ENCODE measurements at regions not wholly inside any gene's neighbourhood (a gene's known extent, or its start where the extent isn't known, plus 50 kb on each side); places are given as distances from the start of the nearest gene placed in this dataset.

DNA sequence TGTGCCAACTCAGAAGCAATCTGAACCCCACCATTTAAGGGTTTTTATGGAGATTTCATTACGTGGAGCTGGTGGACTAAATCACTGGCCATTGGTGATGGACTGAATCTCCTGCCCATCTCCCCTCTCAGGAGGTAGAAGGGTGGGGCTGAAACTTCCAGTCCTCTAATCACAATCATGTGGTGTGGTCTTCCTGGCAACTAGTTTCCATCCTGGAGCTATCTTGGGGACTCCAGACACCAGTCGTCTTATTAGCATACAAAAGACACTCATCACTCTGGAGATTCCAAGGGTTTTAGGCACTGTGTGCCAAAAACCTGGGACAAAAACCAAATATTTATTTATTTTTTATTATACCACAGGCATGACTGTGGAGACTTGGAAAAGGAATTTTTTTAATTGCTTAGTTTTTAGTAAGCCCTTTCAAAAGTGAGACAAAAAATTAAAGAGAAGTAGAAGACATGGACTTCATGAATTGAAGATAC is 203.6 kb downstream of the WNT5A start:
- TF ChIP-seq, protein P1, sequence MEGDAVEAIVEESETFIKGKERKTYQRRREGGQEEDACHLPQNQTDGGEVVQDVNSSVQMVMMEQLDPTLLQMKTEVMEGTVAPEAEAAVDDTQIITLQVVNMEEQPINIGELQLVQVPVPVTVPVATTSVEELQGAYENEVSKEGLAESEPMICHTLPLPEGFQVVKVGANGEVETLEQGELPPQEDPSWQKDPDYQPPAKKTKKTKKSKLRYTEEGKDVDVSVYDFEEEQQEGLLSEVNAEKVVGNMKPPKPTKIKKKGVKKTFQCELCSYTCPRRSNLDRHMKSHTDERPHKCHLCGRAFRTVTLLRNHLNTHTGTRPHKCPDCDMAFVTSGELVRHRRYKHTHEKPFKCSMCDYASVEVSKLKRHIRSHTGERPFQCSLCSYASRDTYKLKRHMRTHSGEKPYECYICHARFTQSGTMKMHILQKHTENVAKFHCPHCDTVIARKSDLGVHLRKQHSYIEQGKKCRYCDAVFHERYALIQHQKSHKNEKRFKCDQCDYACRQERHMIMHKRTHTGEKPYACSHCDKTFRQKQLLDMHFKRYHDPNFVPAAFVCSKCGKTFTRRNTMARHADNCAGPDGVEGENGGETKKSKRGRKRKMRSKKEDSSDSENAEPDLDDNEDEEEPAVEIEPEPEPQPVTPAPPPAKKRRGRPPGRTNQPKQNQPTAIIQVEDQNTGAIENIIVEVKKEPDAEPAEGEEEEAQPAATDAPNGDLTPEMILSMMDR (IDR thresholded peaks at IDR 0.05; ENCODE audit: low read depth, low read length, missing control alignments): no peak
- in situ Hi-C loops (cut with HindIII; ENCODE audit: low sequenced_read_pairs): no loop called here
- no peak overlapping the region for H3K4me3 ChIP-seq (ENCODE audit: low read depth, low read length)
- no peak for DNase-seq (ENCODE audit: low read depth)

- TF ChIP-seq, protein P1 (IDR thresholded peaks at IDR 0.05; ENCODE audit: low read depth, low read length, missing control alignments): no peak
- DNase-seq (ENCODE audit: low read depth): no peak
- in situ Hi-C loops (cut with HindIII; ENCODE audit: low sequenced_read_pairs): no loop called here
- no peak overlapping the region for H3K4me3 ChIP-seq (ENCODE audit: low read depth, low read length)
These were observed 204.1 kb downstream of the WNT5A start for GRCh38 chr3:55282994-55283393.

- TF ChIP-seq, protein P1 (IDR thresholded peaks at IDR 0.05; ENCODE audit: low read depth, low read length, missing control alignments): no peak
- no peak overlapping the region for H3K4me3 ChIP-seq (ENCODE audit: low read depth, low read length)
- no peak for DNase-seq (ENCODE audit: low read depth)
- in situ Hi-C loops (cut with HindIII; ENCODE audit: low sequenced_read_pairs): no loop called here
These were observed 215.0 kb downstream of the WNT5A start for GRCh38 chr3:55272031-55272645.

- in situ Hi-C loops (cut with HindIII; ENCODE audit: low sequenced_read_pairs): no loop called here
- no peak for DNase-seq (ENCODE audit: low read depth)
- H3K4me3 ChIP-seq (ENCODE audit: low read depth, low read length): no peak overlapping the region
- TF ChIP-seq, protein P1 (IDR thresholded peaks at IDR 0.05; ENCODE audit: low read depth, low read length, missing control alignments): no peak
These were observed 215.6 kb downstream of the WNT5A start for GRCh38 chr3:55271549-55271948.

DNA sequence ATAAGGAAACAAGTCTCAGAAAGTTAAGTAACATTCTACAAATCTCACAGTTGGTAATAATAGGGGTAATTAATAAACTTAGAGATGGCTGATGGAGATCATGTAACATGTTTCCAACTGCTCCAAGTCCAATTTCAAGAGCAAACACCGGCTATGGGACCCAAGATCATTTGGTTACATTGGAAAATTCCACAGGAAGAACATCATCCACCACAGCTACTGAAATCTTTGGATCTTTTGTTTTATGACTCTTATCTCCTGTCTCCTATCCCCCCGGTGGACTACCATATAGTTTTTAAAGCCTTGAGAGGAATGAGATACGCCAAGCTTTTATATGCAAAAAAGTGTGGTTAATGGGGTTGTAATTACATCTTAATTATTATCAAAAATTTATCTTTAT is 216.1 kb downstream of the WNT5A start:
- TF ChIP-seq, protein P1 (IDR thresholded peaks at IDR 0.05; ENCODE audit: low read depth, low read length, missing control alignments): no peak
- no peak for DNase-seq (ENCODE audit: low read depth)
- in situ Hi-C loops (cut with HindIII; ENCODE audit: low sequenced_read_pairs): no loop called here
- H3K4me3 ChIP-seq (ENCODE audit: low read depth, low read length): no peak overlapping the region

DNA sequence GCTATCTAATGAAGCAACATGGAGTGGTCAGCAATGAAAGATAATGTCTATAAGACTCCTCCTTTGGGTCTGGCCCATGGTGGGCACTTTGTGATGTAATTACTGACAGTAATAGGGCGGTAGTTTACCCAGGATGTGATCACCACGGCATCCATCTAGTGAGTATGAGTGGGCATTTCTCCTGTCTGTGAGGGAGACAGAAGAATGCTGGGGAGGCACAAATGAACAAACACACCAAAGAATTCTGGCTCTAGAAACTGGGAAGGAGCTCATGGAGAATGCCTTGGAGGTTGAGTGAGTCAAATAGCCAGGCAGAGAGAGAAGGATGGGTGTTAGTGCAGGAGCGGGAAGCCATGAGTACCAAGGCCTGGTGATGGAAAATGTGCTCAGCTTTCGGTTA is 217.5 kb downstream of the WNT5A start:
- no peak for DNase-seq (ENCODE audit: low read depth)
- TF ChIP-seq, protein P1 (IDR thresholded peaks at IDR 0.05; ENCODE audit: low read depth, low read length, missing control alignments): no peak
- H3K4me3 ChIP-seq (ENCODE audit: low read depth, low read length): no peak overlapping the region
- in situ Hi-C loops (cut with HindIII; ENCODE audit: low sequenced_read_pairs): no loop called here
